Stimulated activated CD8-positive, alpha-beta memory T cell treated with anti-CD3 and anti-CD28 coated beads, Interleukin-4, amount 100 ng/mL, for 4 hours (primary cell): ENCODE measurements at regions not wholly inside any gene's neighbourhood (a gene's known extent, or its start where the extent isn't known, plus 50 kb on each side); places are given as distances from the start of the nearest gene placed in this dataset.
"Not testable (repeated sequence)": the region's sequence is repeated elsewhere in the genome, so short reads cannot be mapped to it uniquely, and the experiment has no call there.

Experiments used
- DNase-seq, 2 donors: peaks; one replicate each; pipeline ENCODE4 v3.0.0-alpha.2; 2020; ENCODE audit warnings: low read depth in 2 of 2, low spot score in 1 of 2

GRCh38 chr16:5296176-5296575 is 198.6 kb upstream of the EEF2KMT start:
- DNase-seq = no peak

- DNase-seq = not testable (repeated sequence)
Measured at GRCh38 chr16:5295304-5295703, 197.7 kb upstream of the EEF2KMT start.

- DNase-seq = not testable (repeated sequence)
Measured at GRCh38 chr16:5282152-5282551, 184.6 kb upstream of the EEF2KMT start.

- no peak for DNase-seq
Measured at GRCh38 chr16:5257462-5257861, 159.9 kb upstream of the EEF2KMT start.

- no peak for DNase-seq
Measured at GRCh38 chr16:5252791-5253190, 155.2 kb upstream of the EEF2KMT start.

- DNase-seq = not testable (repeated sequence)
Measured at GRCh38 chr16:5247403-5247802, 149.8 kb upstream of the EEF2KMT start.

- DNase-seq = not testable (repeated sequence)
Measured at GRCh38 chr16:5240278-5240626, 142.7 kb upstream of the EEF2KMT start.

GRCh38 chr16:5239472-5240277 is 142.1 kb upstream of the EEF2KMT start:
- DNase-seq = peak in 1 of 2 donors; percentile 10

GRCh38 chr16:5235119-5235518 is 137.5 kb upstream of the EEF2KMT start:
- DNase-seq = no peak

GRCh38 chr16:5234295-5235050 is 136.9 kb upstream of the EEF2KMT start:
- no peak for DNase-seq

GRCh38 chr16:5231246-5231759 is 133.7 kb upstream of the EEF2KMT start:
- no peak for DNase-seq

GRCh38 chr16:5228369-5228768 is 130.8 kb upstream of the EEF2KMT start:
- no peak for DNase-seq

- DNase-seq = no peak
Measured at GRCh38 chr16:5225931-5226655, 128.5 kb upstream of the EEF2KMT start.

GRCh38 chr16:5222761-5223160 is 125.2 kb upstream of the EEF2KMT start:
- DNase-seq = no peak

- DNase-seq = not testable (repeated sequence)
Measured at GRCh38 chr16:5221831-5222230, 124.2 kb upstream of the EEF2KMT start.

GRCh38 chr16:5220705-5221104 is 123.1 kb upstream of the EEF2KMT start:
- no peak for DNase-seq

GRCh38 chr16:5216441-5217080 is 119.0 kb upstream of the EEF2KMT start:
- no peak for DNase-seq

GRCh38 chr16:5215901-5216300 is 118.3 kb upstream of the EEF2KMT start:
- DNase-seq = no peak

- DNase-seq = no peak
Measured at GRCh38 chr16:5214466-5214865, 116.9 kb upstream of the EEF2KMT start.

- not testable (repeated sequence) for DNase-seq
Measured at GRCh38 chr16:5212501-5212900, 114.9 kb upstream of the EEF2KMT start.

GRCh38 chr16:5207862-5208498 is 110.4 kb upstream of the EEF2KMT start:
- DNase-seq = not testable (repeated sequence)
